ENCODE measurements at regions not wholly inside any gene's neighbourhood (a gene's known extent, or its start where the extent isn't known, plus 50 kb on each side); places are given as distances from the start of the nearest gene placed in this dataset.

GRCh38 chr7:131107337-131108211 is 220.1 kb upstream of the MKLN1 start:
- H3K36me3 Mint-ChIP-seq (ENCODE audit: low read depth) = peaks cover 19% of the 10 kb centered on the region
- no peaks in the 10 kb centered on the region for H3K27me3 Mint-ChIP-seq (ENCODE audit: insufficient read depth)
- intact Hi-C loops (cut with micrococcal nuclease) = loop anchor here (1.0 to 5.0 kb wide), 12 partner anchors 76 to 1159 kb away; no protein-coding TSS in a partner anchor
- H3K27ac Mint-ChIP-seq = peak overlapping the region; percentile 100
- H3K4me3 Mint-ChIP-seq = peak overlapping the region; percentile 99
- peaks cover 65% of the 10 kb centered on the region for H3K4me1 Mint-ChIP-seq (ENCODE audit: low read depth)
- DNase-seq (ENCODE audit: low spot score) = peak; percentile 75
- H3K9me3 Mint-ChIP-seq = no peaks in the 10 kb centered on the region

- DNase-seq (ENCODE audit: low spot score) = peak; percentile 66
- intact Hi-C loops (cut with micrococcal nuclease) = loop anchor here (1.0 to 5.0 kb wide), 12 partner anchors 77 to 1160 kb away; no protein-coding TSS in a partner anchor
- Mint-ChIP-seq H3K27ac (peak overlapping the region; percentile 100), H3K4me1 (ENCODE audit: low read depth) (peaks cover 67% of the 10 kb centered on the region), H3K4me3 (peak overlapping the region; percentile 99), H3K9me3 (no peaks in the 10 kb centered on the region), H3K27me3 (ENCODE audit: insufficient read depth) (no peaks in the 10 kb centered on the region), H3K36me3 (ENCODE audit: low read depth) (peaks cover 18% of the 10 kb centered on the region)
Measured at GRCh38 chr7:131108212-131108940, 219.3 kb upstream of the MKLN1 start.

GRCh38 chr7:131109011-131109758 is 218.5 kb upstream of the MKLN1 start:
- Mint-ChIP-seq H3K4me3 (peak overlapping the region; percentile 99), H3K27ac (peak overlapping the region; percentile 100), H3K36me3 (ENCODE audit: low read depth) (peaks cover 11% of the 10 kb centered on the region)

GRCh38 chr7:131109759-131110296 is 217.8 kb upstream of the MKLN1 start:
- Mint-ChIP-seq H3K4me3 (peak overlapping the region; percentile 99), H3K36me3 (ENCODE audit: low read depth) (peaks cover 8% of the 10 kb centered on the region), H3K4me1 (ENCODE audit: low read depth) (peaks cover 52% of the 10 kb centered on the region), H3K9me3 (no peaks in the 10 kb centered on the region), H3K27ac (peak overlapping the region; percentile 100), H3K27me3 (ENCODE audit: insufficient read depth) (peaks cover 10% of the 10 kb centered on the region)
- intact Hi-C loops (cut with micrococcal nuclease) = loop anchor here (2.0 to 5.0 kb wide), 6 partner anchors 99 to 1161 kb away; no protein-coding TSS in a partner anchor
- peak; percentile 76 for DNase-seq (ENCODE audit: low spot score)

More at GRCh38 chr7:131109011-131109758, 218.5 kb upstream of the MKLN1 start:
- Mint-ChIP-seq H3K27me3 (ENCODE audit: insufficient read depth) (peaks cover 3% of the 10 kb centered on the region), H3K4me1 (ENCODE audit: low read depth) (peaks cover 59% of the 10 kb centered on the region), H3K9me3 (no peaks in the 10 kb centered on the region)
- intact Hi-C loops (cut with micrococcal nuclease) = loop anchor here (2.0 to 5.0 kb wide), 6 partner anchors 98 to 1160 kb away; no protein-coding TSS in a partner anchor
- no peak for DNase-seq (ENCODE audit: low spot score)

- Mint-ChIP-seq H3K9me3 (no peaks in the 10 kb centered on the region), H3K27me3 (ENCODE audit: insufficient read depth) (peaks cover 10% of the 10 kb centered on the region), H3K27ac (peak overlapping the region; percentile 100), H3K4me3 (peak overlapping the region; percentile 99), H3K4me1 (ENCODE audit: low read depth) (peaks cover 51% of the 10 kb centered on the region), H3K36me3 (ENCODE audit: low read depth) (peaks cover 1% of the 10 kb centered on the region)
- DNase-seq (ENCODE audit: low spot score) = no peak
- intact Hi-C loops (cut with micrococcal nuclease) = no loop called here
Measured at GRCh38 chr7:131110297-131111080, 217.2 kb upstream of the MKLN1 start.

GRCh38 chr7:131111081-131111576 is 216.5 kb upstream of the MKLN1 start:
- intact Hi-C loops (cut with micrococcal nuclease) = no loop called here
- H3K36me3 Mint-ChIP-seq (ENCODE audit: low read depth) = peaks cover 1% of the 10 kb centered on the region
- peaks cover 50% of the 10 kb centered on the region for H3K4me1 Mint-ChIP-seq (ENCODE audit: low read depth)
- peak; percentile 12 for DNase-seq (ENCODE audit: low spot score)
- H3K4me3 Mint-ChIP-seq = peak overlapping the region; percentile 99
- H3K27ac Mint-ChIP-seq = peak overlapping the region; percentile 100
- peaks cover 10% of the 10 kb centered on the region for H3K27me3 Mint-ChIP-seq (ENCODE audit: insufficient read depth)
- H3K9me3 Mint-ChIP-seq = no peaks in the 10 kb centered on the region

GRCh38 chr7:131111792-131112191 is 215.9 kb upstream of the MKLN1 start:
- intact Hi-C loops (cut with micrococcal nuclease) = no loop called here

GRCh38 chr7:131112431-131112830 is 215.2 kb upstream of the MKLN1 start:
- Mint-ChIP-seq H3K27ac (no peak overlapping the region), H3K4me3 (peak overlapping the region; percentile 21), H3K9me3 (peaks cover 2% of the 10 kb centered on the region), H3K27me3 (ENCODE audit: insufficient read depth) (peaks cover 10% of the 10 kb centered on the region), H3K36me3 (ENCODE audit: low read depth) (peaks cover under 1% of the 10 kb centered on the region), H3K4me1 (ENCODE audit: low read depth) (peaks cover 50% of the 10 kb centered on the region)
- intact Hi-C loops (cut with micrococcal nuclease) = no loop called here
- no peak for DNase-seq (ENCODE audit: low spot score)

More at GRCh38 chr7:131111792-131112191, 215.9 kb upstream of the MKLN1 start:
- Mint-ChIP-seq H3K4me1 (ENCODE audit: low read depth) (peaks cover 50% of the 10 kb centered on the region), H3K27me3 (ENCODE audit: insufficient read depth) (peaks cover 10% of the 10 kb centered on the region), H3K9me3 (no peaks in the 10 kb centered on the region), H3K4me3 (no peak overlapping the region), H3K36me3 (ENCODE audit: low read depth) (peaks cover 1% of the 10 kb centered on the region), H3K27ac (no peak overlapping the region)
- DNase-seq (ENCODE audit: low spot score) = no peak

GRCh38 chr7:131115340-131115739 is 212.3 kb upstream of the MKLN1 start:
- Mint-ChIP-seq H3K27ac (no peak overlapping the region), H3K27me3 (ENCODE audit: insufficient read depth) (peaks cover 10% of the 10 kb centered on the region), H3K4me1 (ENCODE audit: low read depth) (peaks cover 31% of the 10 kb centered on the region), H3K9me3 (peaks cover 23% of the 10 kb centered on the region), H3K36me3 (ENCODE audit: low read depth) (peaks cover 13% of the 10 kb centered on the region), H3K4me3 (no peak overlapping the region)
- intact Hi-C loops (cut with micrococcal nuclease) = no loop called here
- DNase-seq (ENCODE audit: low spot score) = no peak

GRCh38 chr7:131117439-131117838 is 210.2 kb upstream of the MKLN1 start:
- H3K36me3 Mint-ChIP-seq (ENCODE audit: low read depth) = peaks cover 13% of the 10 kb centered on the region
- intact Hi-C loops (cut with micrococcal nuclease) = no loop called here

GRCh38 chr7:131119381-131119780 is 208.3 kb upstream of the MKLN1 start:
- Mint-ChIP-seq H3K27me3 (ENCODE audit: insufficient read depth) (peaks cover 5% of the 10 kb centered on the region), H3K36me3 (ENCODE audit: low read depth) (peaks cover 13% of the 10 kb centered on the region), H3K4me1 (ENCODE audit: low read depth) (peaks cover 5% of the 10 kb centered on the region)

More at GRCh38 chr7:131117439-131117838, 210.2 kb upstream of the MKLN1 start:
- Mint-ChIP-seq H3K27me3 (ENCODE audit: insufficient read depth) (peaks cover 10% of the 10 kb centered on the region), H3K4me1 (ENCODE audit: low read depth) (peaks cover 12% of the 10 kb centered on the region), H3K4me3 (no peak overlapping the region), H3K27ac (no peak overlapping the region), H3K9me3 (peaks cover 23% of the 10 kb centered on the region)
- no peak for DNase-seq (ENCODE audit: low spot score)

More at GRCh38 chr7:131119381-131119780, 208.3 kb upstream of the MKLN1 start:
- no peak for DNase-seq (ENCODE audit: low spot score)
- H3K27ac Mint-ChIP-seq = no peak overlapping the region
- intact Hi-C loops (cut with micrococcal nuclease) = no loop called here
- H3K9me3 Mint-ChIP-seq = peaks cover 23% of the 10 kb centered on the region
- H3K4me3 Mint-ChIP-seq = no peak overlapping the region

Measured in activated T-helper 1 cell treated with anti-CD3 and anti-CD28 coated beads, Interleukin-12 subunit alpha, Interleukin-12 subunit beta, Interleukin-2, Interleukin-4 antibody, amounts not matched to agents 30 ng/mL and 10 ng/mL and 1 ng/mL, durations not matched to agents 14 hours and 24 hours and 36 hours (primary cell).